ENCODE measurements at regions not wholly inside any gene's neighbourhood (a gene's known extent, or its start where the extent isn't known, plus 50 kb on each side); places are given as distances from the start of the nearest gene placed in this dataset.

GRCh38 chr11:70871881-70872280 is 380.5 kb downstream of the SHANK2 start:
- TF ChIP-seq, protein P1, sequence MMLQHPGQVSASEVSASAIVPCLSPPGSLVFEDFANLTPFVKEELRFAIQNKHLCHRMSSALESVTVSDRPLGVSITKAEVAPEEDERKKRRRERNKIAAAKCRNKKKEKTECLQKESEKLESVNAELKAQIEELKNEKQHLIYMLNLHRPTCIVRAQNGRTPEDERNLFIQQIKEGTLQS (CRISPR knock-in tag; IDR thresholded peaks at IDR 0.05), result no peak
- TF ChIP-seq FOXK2 (IDR thresholded peaks at IDR 0.05) (no peak), ZNF12 (CRISPR knock-in tag; IDR thresholded peaks at IDR 0.05) (no peak), DPF2 (CRISPR knock-in tag; IDR thresholded peaks at IDR 0.05; ENCODE audit: borderline replicate concordance, low read depth) (no peak), POLR2A (IDR thresholded peaks at IDR 0.05; ENCODE audit: insufficient read depth in 1 of 2, low read depth in 2 of 2, low read length in 2 of 2) (no peak), ZSCAN12 (CRISPR knock-in tag; IDR thresholded peaks at IDR 0.05) (no peak), SRF (IDR thresholded peaks at IDR 0.05; ENCODE audit: low read depth, low read length) (no peak)
- TF ChIP-seq, protein P2, sequence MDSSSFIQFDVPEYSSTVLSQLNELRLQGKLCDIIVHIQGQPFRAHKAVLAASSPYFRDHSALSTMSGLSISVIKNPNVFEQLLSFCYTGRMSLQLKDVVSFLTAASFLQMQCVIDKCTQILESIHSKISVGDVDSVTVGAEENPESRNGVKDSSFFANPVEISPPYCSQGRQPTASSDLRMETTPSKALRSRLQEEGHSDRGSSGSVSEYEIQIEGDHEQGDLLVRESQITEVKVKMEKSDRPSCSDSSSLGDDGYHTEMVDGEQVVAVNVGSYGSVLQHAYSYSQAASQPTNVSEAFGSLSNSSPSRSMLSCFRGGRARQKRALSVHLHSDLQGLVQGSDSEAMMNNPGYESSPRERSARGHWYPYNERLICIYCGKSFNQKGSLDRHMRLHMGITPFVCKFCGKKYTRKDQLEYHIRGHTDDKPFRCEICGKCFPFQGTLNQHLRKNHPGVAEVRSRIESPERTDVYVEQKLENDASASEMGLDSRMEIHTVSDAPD (CRISPR knock-in tag; IDR thresholded peaks at IDR 0.05), result no peak
- TF ChIP-seq, protein P3, sequence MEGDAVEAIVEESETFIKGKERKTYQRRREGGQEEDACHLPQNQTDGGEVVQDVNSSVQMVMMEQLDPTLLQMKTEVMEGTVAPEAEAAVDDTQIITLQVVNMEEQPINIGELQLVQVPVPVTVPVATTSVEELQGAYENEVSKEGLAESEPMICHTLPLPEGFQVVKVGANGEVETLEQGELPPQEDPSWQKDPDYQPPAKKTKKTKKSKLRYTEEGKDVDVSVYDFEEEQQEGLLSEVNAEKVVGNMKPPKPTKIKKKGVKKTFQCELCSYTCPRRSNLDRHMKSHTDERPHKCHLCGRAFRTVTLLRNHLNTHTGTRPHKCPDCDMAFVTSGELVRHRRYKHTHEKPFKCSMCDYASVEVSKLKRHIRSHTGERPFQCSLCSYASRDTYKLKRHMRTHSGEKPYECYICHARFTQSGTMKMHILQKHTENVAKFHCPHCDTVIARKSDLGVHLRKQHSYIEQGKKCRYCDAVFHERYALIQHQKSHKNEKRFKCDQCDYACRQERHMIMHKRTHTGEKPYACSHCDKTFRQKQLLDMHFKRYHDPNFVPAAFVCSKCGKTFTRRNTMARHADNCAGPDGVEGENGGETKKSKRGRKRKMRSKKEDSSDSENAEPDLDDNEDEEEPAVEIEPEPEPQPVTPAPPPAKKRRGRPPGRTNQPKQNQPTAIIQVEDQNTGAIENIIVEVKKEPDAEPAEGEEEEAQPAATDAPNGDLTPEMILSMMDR (CRISPR knock-in tag; IDR thresholded peaks at IDR 0.05), result no peak
